Activated CD4-positive, CD25-positive, alpha-beta regulatory T cell treated with anti-CD3 and anti-CD28 coated beads, Interleukin-2, amount 50 U/mL, for 16 hours (primary cell): ENCODE measurements at regions not wholly inside any gene's neighbourhood (a gene's known extent, or its start where the extent isn't known, plus 50 kb on each side); places are given as distances from the start of the nearest gene placed in this dataset.
"Not testable (repeated sequence)": the region's sequence is repeated elsewhere in the genome, so short reads cannot be mapped to it uniquely, and the experiment has no call there.

ENCODE experiments used
- DNase-seq: peaks from one replicate; pipeline ENCODE4 v3.0.0-alpha.2; 2020; ENCODE audit warnings: low read depth, low spot score

GRCh38 chr5:2151301-2151888 lies 268.7 kb upstream of the IRX4 start:
- DNase-seq, result not testable (repeated sequence)

GRCh38 chr5:2149195-2149539 lies 266.4 kb upstream of the IRX4 start:
- no peak for DNase-seq

GRCh38 chr5:2148312-2149194 lies 265.8 kb upstream of the IRX4 start:
- no peak for DNase-seq

GRCh38 chr5:2147504-2148311 lies 265.0 kb upstream of the IRX4 start:
- no peak for DNase-seq

DNA sequence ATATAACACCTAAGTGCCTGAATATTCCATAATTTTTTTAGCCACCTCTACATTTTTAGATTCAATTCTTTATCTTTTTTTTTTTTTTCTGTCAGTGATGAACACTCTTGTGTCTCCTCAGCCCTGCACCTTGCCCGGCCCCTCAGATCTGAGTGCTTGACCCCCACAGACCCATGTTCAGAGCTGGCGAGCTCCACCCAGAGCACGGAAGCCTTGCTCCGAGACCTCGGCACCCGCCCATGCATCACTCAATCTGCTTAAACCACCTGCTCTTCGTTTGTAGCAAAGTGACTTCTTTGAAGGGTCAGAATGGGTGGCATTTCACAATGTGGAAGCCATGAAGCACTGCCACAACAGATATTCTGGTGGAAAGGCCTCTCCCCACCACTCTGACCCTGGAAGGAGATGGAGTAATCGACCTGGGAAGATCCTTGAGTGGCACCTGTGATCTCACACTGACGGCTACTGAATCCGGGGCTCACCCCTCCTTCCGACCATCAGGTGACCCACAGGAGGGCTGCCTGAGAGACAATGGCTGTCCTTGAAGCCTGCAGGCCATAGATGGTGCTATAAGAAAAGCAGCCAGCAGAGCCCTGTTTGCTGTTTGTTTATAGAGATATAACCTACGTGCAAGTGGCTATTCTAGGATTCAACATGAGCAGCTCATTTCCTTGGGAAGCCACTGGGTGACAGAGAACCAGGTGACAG lies 261.1 kb upstream of the IRX4 start:
- no peak for DNase-seq

DNA sequence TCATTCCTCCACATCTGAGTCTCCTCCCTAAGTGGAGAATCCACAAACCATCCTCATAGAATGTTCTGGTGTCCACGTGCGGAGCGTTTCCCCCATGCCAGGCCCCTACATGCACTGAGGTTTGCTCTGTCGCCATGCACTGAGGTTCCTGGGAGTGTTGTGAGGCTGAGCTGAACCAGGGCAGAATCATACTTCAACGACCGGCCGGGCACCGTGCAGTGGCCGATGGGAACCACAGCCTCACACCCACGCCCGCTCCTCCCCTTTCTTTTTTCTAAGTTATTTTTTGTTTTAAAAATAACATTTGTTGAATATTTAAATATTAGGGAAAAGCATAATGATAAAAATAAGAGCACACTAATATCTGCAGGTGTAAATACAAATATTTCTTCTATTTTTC lies 260.4 kb upstream of the IRX4 start:
- no peak for DNase-seq

- DNase-seq, result no peak
These were observed 259.8 kb upstream of the IRX4 start for GRCh38 chr5:2142456-2142954.

GRCh38 chr5:2141254-2142000 lies 258.7 kb upstream of the IRX4 start:
- DNase-seq, result no peak

DNA sequence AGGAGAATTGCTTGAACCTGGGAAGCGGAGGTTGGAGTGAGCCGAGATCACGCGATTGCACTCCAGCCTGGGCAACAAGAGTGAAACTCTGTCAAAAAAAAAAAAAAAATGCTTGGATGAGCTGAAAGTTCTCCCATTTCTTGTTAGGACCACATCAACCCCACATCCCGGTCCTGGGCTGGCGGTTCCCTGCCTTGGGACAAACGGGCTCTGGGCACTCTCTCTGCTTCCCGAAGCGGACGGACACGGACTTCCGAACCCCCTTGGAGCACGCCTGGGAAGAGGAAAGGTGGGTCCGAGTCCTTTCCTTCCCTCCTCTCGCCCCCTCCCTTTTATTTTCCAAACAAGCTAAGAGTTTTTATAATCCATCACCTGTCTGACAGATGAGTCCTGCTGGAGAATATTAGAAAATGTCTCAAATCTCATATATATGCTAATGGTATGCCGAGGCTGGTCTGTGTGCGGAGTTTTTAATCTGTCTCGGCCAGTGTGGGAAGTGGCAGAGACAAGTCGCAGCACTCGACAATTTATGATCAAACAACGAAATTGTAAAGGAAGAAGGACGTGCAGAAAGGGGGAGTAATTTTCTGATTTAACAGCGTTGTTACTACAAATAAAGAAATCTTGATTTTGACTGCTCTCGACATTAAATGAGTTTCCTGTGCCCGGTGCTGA lies 257.9 kb upstream of the IRX4 start:
- no peak for DNase-seq

DNA sequence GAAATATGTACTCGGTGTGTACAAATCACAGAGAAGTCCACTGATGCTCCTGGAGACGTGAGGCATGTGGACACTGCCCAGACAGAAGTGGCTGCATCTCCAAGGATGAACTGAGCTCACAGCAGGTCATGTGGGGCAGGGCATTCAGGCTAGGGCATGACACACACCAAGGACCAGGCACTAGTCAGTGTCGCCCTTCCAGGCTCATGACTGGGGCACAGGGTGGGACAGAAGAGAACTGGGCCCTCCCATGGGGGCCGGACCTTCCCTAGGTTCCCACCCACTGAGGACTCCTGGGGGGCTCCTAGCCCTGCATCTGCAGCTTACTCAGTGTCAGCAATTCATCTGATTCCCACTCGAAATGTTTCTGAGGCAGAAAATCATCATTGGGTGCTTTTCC lies 256.8 kb upstream of the IRX4 start:
- no peak for DNase-seq

DNA sequence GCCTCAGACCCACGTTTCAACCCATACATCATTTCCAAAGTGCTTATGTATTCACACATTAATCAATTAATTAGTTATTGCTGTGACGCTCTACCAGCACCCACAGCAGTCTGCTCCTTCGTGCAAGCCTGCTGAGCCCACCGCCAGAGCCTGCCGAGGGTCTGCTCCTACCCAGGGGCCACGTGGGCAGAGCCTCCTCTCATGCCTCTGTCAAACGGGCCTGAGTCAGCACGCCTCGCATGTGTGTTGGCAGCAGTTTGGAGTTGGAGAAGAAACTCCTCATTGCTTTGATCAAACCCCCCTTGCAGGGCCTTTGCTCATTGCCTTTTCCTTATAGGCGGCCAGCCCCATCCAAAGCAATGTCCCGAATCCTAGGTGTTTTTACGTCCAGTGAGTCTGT lies 256.2 kb upstream of the IRX4 start:
- no peak for DNase-seq

GRCh38 chr5:2137444-2138050 lies 254.8 kb upstream of the IRX4 start:
- DNase-seq, result no peak

DNA sequence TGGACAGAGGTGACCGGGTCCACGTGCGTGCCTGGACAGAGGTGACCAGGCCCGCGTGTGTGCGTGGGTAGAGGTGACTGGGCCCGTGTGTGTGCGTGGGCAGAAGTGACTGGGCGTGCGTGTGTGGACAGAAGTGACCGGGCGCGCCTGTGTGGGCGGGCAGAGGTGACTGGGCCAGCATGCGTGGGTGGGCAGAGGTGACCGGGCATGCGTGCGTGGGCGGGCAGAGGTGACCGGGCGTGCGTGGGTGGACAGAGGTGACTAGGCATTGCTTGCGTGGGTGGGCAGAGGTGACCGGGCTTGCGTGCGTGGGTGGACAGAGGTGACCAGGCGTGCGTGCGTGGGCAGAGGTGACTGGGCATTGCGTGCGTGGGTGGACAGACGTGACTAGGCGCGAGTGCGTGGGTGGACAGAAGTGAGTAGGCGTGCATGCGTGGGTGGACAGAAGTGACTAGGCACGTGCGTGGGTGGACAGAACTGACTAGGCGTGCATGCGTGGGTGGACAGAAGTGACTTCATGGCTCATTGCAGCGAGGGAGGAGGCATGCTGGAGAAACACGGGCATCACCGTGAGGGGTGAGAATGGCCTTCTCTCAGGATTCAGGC lies 254.1 kb upstream of the IRX4 start:
- DNase-seq, result no peak

- DNase-seq, result no peak
These were observed 253.1 kb upstream of the IRX4 start for GRCh38 chr5:2135833-2136232.

GRCh38 chr5:2135354-2135753 lies 252.6 kb upstream of the IRX4 start:
- DNase-seq, result no peak

DNA sequence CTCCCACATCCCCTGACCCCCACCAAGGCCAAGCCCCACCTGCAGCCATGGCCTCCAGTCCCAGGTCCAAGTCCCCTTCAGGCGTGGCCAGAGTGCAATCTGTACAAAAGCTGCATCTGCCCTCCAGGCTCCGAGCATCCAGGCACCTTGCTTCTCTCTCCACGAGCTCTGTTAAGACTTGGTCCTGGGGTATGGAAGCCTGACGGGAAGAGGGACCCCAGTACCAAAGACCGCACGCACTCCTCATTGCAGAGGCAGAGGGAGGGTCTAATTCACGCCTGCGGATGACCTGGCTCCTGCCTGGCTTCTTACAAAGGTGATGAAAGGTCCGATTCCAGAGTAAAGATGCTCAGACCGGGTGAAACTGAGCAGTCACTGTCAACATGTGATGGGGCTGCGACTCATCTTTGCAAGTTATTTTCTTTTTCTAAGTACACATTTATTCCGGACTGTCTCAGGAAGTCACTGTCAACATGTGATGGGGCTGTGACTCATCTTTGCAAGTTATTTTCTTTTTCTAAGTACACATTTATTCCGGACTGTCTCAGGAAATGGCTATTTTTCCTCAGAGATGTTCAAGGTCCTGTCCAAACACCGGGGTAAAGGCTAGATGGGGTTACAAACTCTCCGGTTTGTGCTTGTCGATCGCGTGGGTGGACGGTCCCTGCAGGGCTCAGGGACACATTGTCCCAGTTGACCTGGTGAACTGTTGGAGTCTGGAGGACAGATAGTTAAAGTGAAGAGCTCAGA lies 252.0 kb upstream of the IRX4 start:
- DNase-seq, result no peak

- DNase-seq, result no peak
These were observed 251.2 kb upstream of the IRX4 start for GRCh38 chr5:2133936-2134335.

DNA sequence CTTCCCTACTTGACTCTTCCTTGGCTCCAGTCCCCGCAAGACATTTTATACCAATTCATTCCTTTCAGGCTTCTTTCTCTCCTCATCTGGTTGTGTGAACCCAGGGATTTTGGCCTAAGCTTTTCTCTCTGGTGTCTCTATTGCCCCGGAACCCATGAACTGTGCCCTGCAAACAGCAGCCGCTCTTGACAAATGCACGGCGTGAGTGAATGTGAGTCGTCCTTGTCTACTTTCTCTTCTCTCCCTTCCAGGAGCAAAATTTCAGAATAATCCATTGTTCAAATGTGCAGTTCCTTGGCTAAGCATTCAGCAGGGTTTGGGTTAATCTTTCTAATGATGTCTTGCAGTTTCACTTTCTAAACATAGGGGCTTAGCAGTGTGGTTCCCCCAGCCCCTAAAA lies 250.4 kb upstream of the IRX4 start:
- DNase-seq, result no peak

- DNase-seq, result no peak
These were observed 249.7 kb upstream of the IRX4 start for GRCh38 chr5:2132497-2132847.
